Fibroblast of the conjunctiva (primary cell): ENCODE measurements at regions not wholly inside any gene's neighbourhood (a gene's known extent, or its start where the extent isn't known, plus 50 kb on each side); places are given as distances from the start of the nearest gene placed in this dataset.
A peak's percentile ranks its signal among the peaks of the same experiment; 100 is the strongest.
"Not testable (repeated sequence)": the region's sequence is repeated elsewhere in the genome, so short reads cannot be mapped to it uniquely, and the experiment has no call there.

Source experiments
- DNase-seq: peaks from one replicate; pipeline ENCODE4 v3.0.0-alpha.2; 2010; ENCODE audit warnings: low read depth

- DNase-seq, result no peak
Measured at GRCh38 chr4:31187979-31188378, 467.8 kb downstream of the PCDH7 start.

GRCh38 chr4:31189938-31190337 is 469.8 kb downstream of the PCDH7 start:
- no peak for DNase-seq

- no peak for DNase-seq
Measured at GRCh38 chr4:31190671-31191070, 470.5 kb downstream of the PCDH7 start.

GRCh38 chr4:31192341-31192740 is 472.2 kb downstream of the PCDH7 start:
- no peak for DNase-seq

GRCh38 chr4:31193521-31193920 is 473.4 kb downstream of the PCDH7 start:
- DNase-seq, result no peak

- peak; percentile 8 for DNase-seq
Measured at GRCh38 chr4:31194823-31195222, 474.7 kb downstream of the PCDH7 start.

- DNase-seq, result no peak
Measured at GRCh38 chr4:31199644-31200043, 479.5 kb downstream of the PCDH7 start.

- not testable (repeated sequence) for DNase-seq
Measured at GRCh38 chr4:31202054-31202453, 481.9 kb downstream of the PCDH7 start.

GRCh38 chr4:31204874-31205273 is 484.7 kb downstream of the PCDH7 start:
- DNase-seq, result no peak

- DNase-seq, result no peak
Measured at GRCh38 chr4:31220921-31221320, 500.8 kb downstream of the PCDH7 start.

GRCh38 chr4:31228068-31228467 is 507.9 kb downstream of the PCDH7 start:
- DNase-seq, result no peak

- DNase-seq, result no peak
Measured at GRCh38 chr4:31230594-31230993, 510.4 kb downstream of the PCDH7 start.

GRCh38 chr4:31234494-31234893 is 514.3 kb downstream of the PCDH7 start:
- DNase-seq, result no peak

GRCh38 chr4:31234901-31235300 is 514.7 kb downstream of the PCDH7 start:
- no peak for DNase-seq

- no peak for DNase-seq
Measured at GRCh38 chr4:31236020-31236638, 516.0 kb downstream of the PCDH7 start.

GRCh38 chr4:31236639-31237173 is 516.5 kb downstream of the PCDH7 start:
- no peak for DNase-seq

- DNase-seq, result no peak
Measured at GRCh38 chr4:31237233-31237632, 517.1 kb downstream of the PCDH7 start.

GRCh38 chr4:31239886-31240285 is 519.7 kb downstream of the PCDH7 start:
- no peak for DNase-seq

- no peak for DNase-seq
Measured at GRCh38 chr4:31241504-31242106, 521.4 kb downstream of the PCDH7 start.

GRCh38 chr4:31246856-31247255 is 526.7 kb downstream of the PCDH7 start:
- no peak for DNase-seq

- no peak for DNase-seq
Measured at GRCh38 chr4:31259119-31259518, 539.0 kb downstream of the PCDH7 start.

- DNase-seq, result no peak
Measured at GRCh38 chr4:31261632-31262031, 541.5 kb downstream of the PCDH7 start.

- DNase-seq, result not testable (repeated sequence)
Measured at GRCh38 chr4:31266094-31266493, 545.9 kb downstream of the PCDH7 start.
